Endodermal cell (in vitro differentiated cells): ENCODE measurements at regions not wholly inside any gene's neighbourhood (a gene's known extent, or its start where the extent isn't known, plus 50 kb on each side); places are given as distances from the start of the nearest gene placed in this dataset.

Experiments
- DNase-seq: peaks from one replicate; pipeline ENCODE4 v3.0.0-alpha.2; 2017
- H3K27ac ChIP-seq: 2 replicates; pipeline ENCODE4 v1.5.1; 2013; ENCODE audit warnings: mild to moderate bottlenecking, low read depth, low read length, moderate library complexity
- H3K27me3 ChIP-seq: 2 replicates; pipeline ENCODE4 v1.6.1; 2013; ENCODE audit warnings: mild to moderate bottlenecking, low read length, moderate library complexity; ENCODE audit not compliant: insufficient read depth, control insufficient read depth, poor library complexity, severe bottlenecking
- H3K36me3 ChIP-seq: 2 replicates; pipeline ENCODE4 v1.7.0; 2013; ENCODE audit warnings: mild to moderate bottlenecking, low read length, moderate library complexity; ENCODE audit not compliant: control insufficient read depth, insufficient read depth
- H3K4me1 ChIP-seq: one replicate; pipeline ENCODE4 v1.7.0; 2013; ENCODE audit warnings: low read length; ENCODE audit not compliant: control insufficient read depth, insufficient read depth
- H3K4me3 ChIP-seq: 2 replicates; pipeline ENCODE4 v1.5.1; 2013; ENCODE audit warnings: mild to moderate bottlenecking, low read length, moderate library complexity
- H3K9ac ChIP-seq: 2 replicates; pipeline ENCODE4 v1.6.1; 2013; ENCODE audit warnings: mild to moderate bottlenecking, low read length, moderate library complexity; ENCODE audit not compliant: poor library complexity, severe bottlenecking; ENCODE audit errors: extremely low read depth
- H3K9me3 ChIP-seq: 2 replicates; pipeline ENCODE4 v1.6.1; 2013; ENCODE audit warnings: mild to moderate bottlenecking, low read length, moderate library complexity; ENCODE audit not compliant: control insufficient read depth
- H3K27ac Mint-ChIP-seq: 2 replicates; pipeline ENCODE4 v1.8.0; 2020; ENCODE audit warnings: mixed read lengths
- H3K27me3 Mint-ChIP-seq: 2 replicates; pipeline ENCODE4 v1.8.0; 2021; ENCODE audit warnings: mild to moderate bottlenecking, mixed read lengths; ENCODE audit not compliant: insufficient read depth
- H3K36me3 Mint-ChIP-seq: 2 replicates; pipeline ENCODE4 v1.8.0; 2020; ENCODE audit warnings: low read depth, mixed read lengths
- H3K4me1 Mint-ChIP-seq: 2 replicates; pipeline ENCODE4 v1.8.0; 2020; ENCODE audit warnings: mixed read lengths
- H3K4me3 Mint-ChIP-seq: 2 replicates; pipeline ENCODE4 v1.8.0; 2020; ENCODE audit warnings: mild to moderate bottlenecking, moderate library complexity, mixed read lengths
- H3K9me3 Mint-ChIP-seq: 2 replicates; pipeline ENCODE4 v1.8.0; 2020; ENCODE audit warnings: mild to moderate bottlenecking, mixed read lengths
- CTCF ChIP-seq: fragments of 200-600 bp; sonication (generic); conservative IDR thresholded peaks from 2 replicates; pipeline ENCODE4 v1.5.0; 2021; ENCODE audit warnings: antibody characterized with exemption, mild to moderate bottlenecking
- WGBS, 2 experiments: methylation state at CpG; one replicate each; pipeline versions ENCODE4 v1.1.5 to v1.1.7; 2013; ENCODE audit warnings: missing lambda C conversion rate in 2 of 2, mixed read lengths in 1 of 2; ENCODE audit not compliant: insufficient coverage in 1 of 2, insufficient read length in 1 of 2; 5-methylcytosine and 5-hydroxymethylcytosine counted together

- no peak overlapping the region for H3K4me3 ChIP-seq
- DNase-seq, result no peak
- no peak overlapping the region for H3K9ac ChIP-seq
- TF ChIP-seq CTCF, result no peak
- no peaks in the 10 kb centered on the region for H3K27me3 ChIP-seq
- H3K36me3 ChIP-seq, result no peaks in the 10 kb centered on the region
- H3K9me3 Mint-ChIP-seq, result no peaks in the 10 kb centered on the region
- H3K4me3 Mint-ChIP-seq, result no peak overlapping the region
- no peak overlapping the region for H3K27ac ChIP-seq
- 81 to 82% methylated on average over 2 of the region's 2 CpGs for WGBS, 2 experiments
- H3K4me1 ChIP-seq, result no peaks in the 10 kb centered on the region
- H3K27ac Mint-ChIP-seq, result no peak overlapping the region
- no peaks in the 10 kb centered on the region for H3K36me3 Mint-ChIP-seq
- H3K9me3 ChIP-seq, result no peaks in the 10 kb centered on the region
- H3K4me1 Mint-ChIP-seq, result no peaks in the 10 kb centered on the region
- H3K27me3 Mint-ChIP-seq, result no peaks in the 10 kb centered on the region
These were observed 314.3 kb upstream of the RASGRP1 start for GRCh38 chr15:38878926-38879325.

GRCh38 chr15:38879909-38880471 is 315.4 kb upstream of the RASGRP1 start:
- no peak overlapping the region for H3K9ac ChIP-seq
- H3K4me1 ChIP-seq, result no peaks in the 10 kb centered on the region
- H3K27ac ChIP-seq, result no peak overlapping the region
- no peaks in the 10 kb centered on the region for H3K27me3 ChIP-seq
- no peak overlapping the region for H3K4me3 ChIP-seq
- TF ChIP-seq CTCF, result no peak
- H3K36me3 ChIP-seq, result no peaks in the 10 kb centered on the region
- H3K4me1 Mint-ChIP-seq, result no peaks in the 10 kb centered on the region
- H3K9me3 Mint-ChIP-seq, result no peaks in the 10 kb centered on the region
- H3K4me3 Mint-ChIP-seq, result no peak overlapping the region
- no peak overlapping the region for H3K27ac Mint-ChIP-seq
- H3K27me3 Mint-ChIP-seq, result no peaks in the 10 kb centered on the region
- H3K36me3 Mint-ChIP-seq, result no peaks in the 10 kb centered on the region
- no peaks in the 10 kb centered on the region for H3K9me3 ChIP-seq
- 92 to 100% methylated on average over 3 to 4 of the region's 4 CpGs for WGBS, 2 experiments
- DNase-seq, result no peak

- Histone ChIP-seq H3K9ac (no peak overlapping the region), H3K4me3 (no peak overlapping the region), H3K4me1 (no peaks in the 10 kb centered on the region), H3K9me3 (no peaks in the 10 kb centered on the region), H3K27ac (no peak overlapping the region), H3K36me3 (no peaks in the 10 kb centered on the region), H3K27me3 (no peaks in the 10 kb centered on the region)
- Mint-ChIP-seq H3K27ac (no peak overlapping the region), H3K27me3 (no peaks in the 10 kb centered on the region), H3K4me3 (no peak overlapping the region), H3K4me1 (no peaks in the 10 kb centered on the region), H3K9me3 (no peaks in the 10 kb centered on the region), H3K36me3 (no peaks in the 10 kb centered on the region)
- no peak for DNase-seq
- no peak for TF ChIP-seq CTCF
- 77 to 100% methylated on average over 1 to 3 of the region's 3 CpGs for WGBS, 2 experiments
These were observed 317.6 kb upstream of the RASGRP1 start for GRCh38 chr15:38882221-38882620.
